Astrocyte (in vitro differentiated cells and primary cell): ENCODE measurements at regions not wholly inside any gene's neighbourhood (a gene's known extent, or its start where the extent isn't known, plus 50 kb on each side); places are given as distances from the start of the nearest gene placed in this dataset.
"Not testable (repeated sequence)": the region's sequence is repeated elsewhere in the genome, so short reads cannot be mapped to it uniquely, and the experiment has no call there.

Source experiments
- DNase-seq: peaks from one replicate; pipeline ENCODE4 v3.0.0-alpha.2; 2010; ENCODE audit warnings: low read depth
- FAIRE-seq: peaks from 2 replicates; lab custom pipeline; 2011; peaks lifted over from hg19 to GRCh38; lab: Jason Lieb, UNC
- H2AFZ ChIP-seq: 2 replicates; pipeline ENCODE4 v1.6.0; 2012; ENCODE audit warnings: low read depth, low read length, inconsistent platforms
- H3K27ac ChIP-seq: 2 replicates; pipeline ENCODE4 v1.5.1; 2011; ENCODE audit warnings: low read depth, low read length, inconsistent platforms
- H3K27me3 ChIP-seq: 2 replicates; pipeline ENCODE4 v1.6.0; 2011; ENCODE audit warnings: low read length, inconsistent platforms; ENCODE audit not compliant: insufficient read depth
- H3K36me3 ChIP-seq: 2 replicates; pipeline ENCODE4 v1.5.1; 2011; ENCODE audit warnings: low read length, inconsistent platforms; ENCODE audit not compliant: insufficient read depth
- H3K4me1 ChIP-seq: 2 replicates; pipeline ENCODE4 v1.5.1; 2011; ENCODE audit warnings: low read length, inconsistent platforms; ENCODE audit not compliant: insufficient read depth
- H3K4me2 ChIP-seq: 2 replicates; pipeline ENCODE4 v1.6.0; 2012; ENCODE audit warnings: low read length, inconsistent platforms
- H3K4me3 ChIP-seq: 2 replicates; pipeline ENCODE4 v1.5.1; 2011; ENCODE audit warnings: low read depth, mild to moderate bottlenecking, low read length, inconsistent platforms; ENCODE audit not compliant: insufficient read depth
- H3K79me2 ChIP-seq: 2 replicates; pipeline ENCODE4 v1.6.0; 2012; ENCODE audit warnings: mild to moderate bottlenecking, low read length, inconsistent platforms; ENCODE audit not compliant: insufficient read depth
- H3K9ac ChIP-seq: 2 replicates; pipeline ENCODE4 v1.6.0; 2012; ENCODE audit warnings: mild to moderate bottlenecking, low read length, inconsistent platforms
- H3K9me3 ChIP-seq: 2 replicates; pipeline ENCODE4 v1.5.1; 2012; ENCODE audit warnings: low read depth, mild to moderate bottlenecking, low read length, inconsistent platforms; ENCODE audit not compliant: insufficient read depth
- H4K20me1 ChIP-seq: 2 replicates; pipeline ENCODE4 v1.6.0; 2012; ENCODE audit warnings: low read length, inconsistent platforms; ENCODE audit not compliant: insufficient read depth
- H3K27ac Mint-ChIP-seq: one replicate; pipeline ENCODE4 v1.8.0; 2021; ENCODE audit warnings: mild to moderate bottlenecking, mixed read lengths; ENCODE audit not compliant: unreplicated experiment
- H3K27me3 Mint-ChIP-seq: one replicate; pipeline ENCODE4 v1.8.0; 2021; ENCODE audit warnings: low read depth, mixed read lengths; ENCODE audit not compliant: unreplicated experiment
- H3K36me3 Mint-ChIP-seq: one replicate; pipeline ENCODE4 v1.8.0; 2021; ENCODE audit warnings: low read depth, mixed read lengths; ENCODE audit not compliant: unreplicated experiment
- H3K4me1 Mint-ChIP-seq: one replicate; pipeline ENCODE4 v1.8.0; 2021; ENCODE audit warnings: low read depth, mixed read lengths; ENCODE audit not compliant: unreplicated experiment
- H3K4me3 Mint-ChIP-seq: one replicate; pipeline ENCODE4 v1.8.0; 2021; ENCODE audit warnings: mild to moderate bottlenecking, moderate library complexity, mixed read lengths; ENCODE audit not compliant: unreplicated experiment
- H3K9me3 Mint-ChIP-seq: one replicate; pipeline ENCODE4 v1.8.0; 2021; ENCODE audit warnings: mild to moderate bottlenecking, mixed read lengths; ENCODE audit not compliant: unreplicated experiment
- EZH2 ChIP-seq: IDR thresholded peaks from 2 replicates; pipeline ENCODE4 v1.6.1; 2012; ENCODE audit warnings: mild to moderate bottlenecking, low read length, inconsistent platforms; ENCODE audit not compliant: insufficient read depth
- TF ChIP-seq, protein P1 (sequence below): IDR thresholded peaks from 2 replicates; pipeline ENCODE4 v1.5.1; 2011; ENCODE audit warnings: low read depth, mild to moderate bottlenecking, inconsistent platforms, low read length, moderate library complexity; ENCODE audit not compliant: insufficient read depth

DNA sequence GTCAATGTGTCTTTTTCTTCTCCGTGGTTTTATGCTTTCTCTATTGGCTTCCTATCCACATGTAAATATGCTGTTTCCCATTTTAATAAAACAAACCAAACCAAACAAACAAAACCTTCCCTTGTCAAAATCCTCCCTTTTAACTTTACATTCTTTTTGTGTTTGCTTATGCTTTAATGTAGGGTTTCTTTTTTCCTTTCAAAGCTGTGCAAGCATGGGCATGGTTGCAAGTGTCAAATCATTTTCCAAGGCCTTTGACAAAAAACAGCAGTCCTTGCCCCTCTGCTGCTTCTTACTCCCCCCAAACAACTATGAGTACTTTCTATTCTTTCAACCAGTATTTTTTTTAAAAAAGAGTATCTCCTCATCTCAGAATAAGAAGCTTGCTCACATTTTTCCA lies 66.0 kb upstream of the ACYP2 start:
- no peak for TF ChIP-seq EZH2
- TF ChIP-seq, protein P1, sequence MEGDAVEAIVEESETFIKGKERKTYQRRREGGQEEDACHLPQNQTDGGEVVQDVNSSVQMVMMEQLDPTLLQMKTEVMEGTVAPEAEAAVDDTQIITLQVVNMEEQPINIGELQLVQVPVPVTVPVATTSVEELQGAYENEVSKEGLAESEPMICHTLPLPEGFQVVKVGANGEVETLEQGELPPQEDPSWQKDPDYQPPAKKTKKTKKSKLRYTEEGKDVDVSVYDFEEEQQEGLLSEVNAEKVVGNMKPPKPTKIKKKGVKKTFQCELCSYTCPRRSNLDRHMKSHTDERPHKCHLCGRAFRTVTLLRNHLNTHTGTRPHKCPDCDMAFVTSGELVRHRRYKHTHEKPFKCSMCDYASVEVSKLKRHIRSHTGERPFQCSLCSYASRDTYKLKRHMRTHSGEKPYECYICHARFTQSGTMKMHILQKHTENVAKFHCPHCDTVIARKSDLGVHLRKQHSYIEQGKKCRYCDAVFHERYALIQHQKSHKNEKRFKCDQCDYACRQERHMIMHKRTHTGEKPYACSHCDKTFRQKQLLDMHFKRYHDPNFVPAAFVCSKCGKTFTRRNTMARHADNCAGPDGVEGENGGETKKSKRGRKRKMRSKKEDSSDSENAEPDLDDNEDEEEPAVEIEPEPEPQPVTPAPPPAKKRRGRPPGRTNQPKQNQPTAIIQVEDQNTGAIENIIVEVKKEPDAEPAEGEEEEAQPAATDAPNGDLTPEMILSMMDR: no peak
- H3K36me3 ChIP-seq: no peaks in the 10 kb centered on the region
- no peaks in the 10 kb centered on the region for H3K27me3 ChIP-seq
- no peaks in the 10 kb centered on the region for H3K79me2 ChIP-seq
- Mint-ChIP-seq H3K27me3 (no peaks in the 10 kb centered on the region), H3K36me3 (peaks cover 5% of the 10 kb centered on the region), H3K4me1 (peaks cover 8% of the 10 kb centered on the region), H3K27ac (no peak overlapping the region), H3K9me3 (peaks cover 5% of the 10 kb centered on the region), H3K4me3 (no peak overlapping the region)
- H3K4me1 ChIP-seq: peaks cover 10% of the 10 kb centered on the region
- no peak for FAIRE-seq
- no peaks in the 10 kb centered on the region for H4K20me1 ChIP-seq
- H2AFZ ChIP-seq: no peak overlapping the region
- no peak overlapping the region for H3K4me3 ChIP-seq
- no peak overlapping the region for H3K9ac ChIP-seq
- H3K9me3 ChIP-seq: no peaks in the 10 kb centered on the region
- DNase-seq: no peak
- H3K4me2 ChIP-seq: no peak overlapping the region
- H3K27ac ChIP-seq: no peak overlapping the region

DNA sequence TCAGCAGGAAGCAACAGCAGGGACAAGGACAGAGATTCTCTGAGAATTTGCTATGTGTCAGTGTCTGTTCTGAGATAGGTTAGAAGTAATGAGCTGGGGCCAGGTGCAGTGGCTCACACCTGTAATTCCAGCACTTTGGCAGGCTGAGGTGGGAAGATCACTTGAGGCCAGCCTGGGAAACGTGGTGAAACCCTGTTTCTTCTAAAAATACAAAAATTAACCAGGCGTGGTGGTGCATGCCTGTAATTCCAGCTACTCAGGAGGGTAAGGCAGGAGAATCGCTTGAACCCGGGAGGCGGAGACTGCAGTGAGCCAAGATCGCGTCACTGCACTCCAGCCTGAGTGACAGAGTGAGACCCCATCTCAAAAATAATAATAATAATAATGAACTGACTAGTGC lies 66.5 kb upstream of the ACYP2 start:
- not testable (repeated sequence) for H3K27ac ChIP-seq, H3K27me3 ChIP-seq, FAIRE-seq, H3K4me1 ChIP-seq, H3K9ac ChIP-seq, H3K79me2 ChIP-seq, H3K9me3 Mint-ChIP-seq, H3K4me3 ChIP-seq, H3K9me3 ChIP-seq, H4K20me1 ChIP-seq, H3K36me3 Mint-ChIP-seq, H3K4me2 ChIP-seq, H3K36me3 ChIP-seq, H3K27me3 Mint-ChIP-seq, H3K4me1 Mint-ChIP-seq, DNase-seq, H3K27ac Mint-ChIP-seq, H3K4me3 Mint-ChIP-seq, H2AFZ ChIP-seq

DNA sequence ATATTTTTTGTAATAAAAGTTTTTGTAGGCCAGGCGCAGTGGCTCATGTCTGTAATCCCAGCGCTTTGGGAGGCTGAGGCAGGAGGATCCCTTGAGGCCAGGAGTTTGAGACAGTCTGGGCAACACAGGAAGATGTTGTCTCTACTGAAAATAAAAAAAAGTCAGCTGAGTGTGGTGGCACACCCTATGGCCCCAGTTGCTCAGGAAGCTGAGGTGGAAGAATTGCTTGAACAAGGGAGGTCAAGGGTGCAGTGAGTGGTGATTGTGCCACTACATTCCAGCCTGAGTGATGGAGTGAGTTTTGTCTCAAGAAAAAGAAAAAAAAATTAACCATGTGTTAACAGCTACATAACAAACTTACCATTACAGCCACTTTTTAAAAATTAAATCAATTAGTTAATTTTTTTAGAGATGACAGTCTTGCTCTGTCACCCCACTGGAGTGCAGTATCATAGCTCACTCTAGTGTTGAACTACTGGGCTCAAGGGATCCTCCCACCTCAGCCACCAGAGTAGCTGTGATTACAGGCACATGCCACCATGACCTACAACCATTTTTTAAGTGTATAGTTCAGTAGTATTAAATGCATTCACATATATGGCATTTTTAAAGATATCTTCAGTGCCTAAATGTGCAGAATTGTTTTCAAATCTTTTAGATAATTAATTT lies 67.2 kb upstream of the ACYP2 start:
- Mint-ChIP-seq H3K27ac (no peak overlapping the region), H3K27me3 (no peaks in the 10 kb centered on the region), H3K9me3 (peaks cover 5% of the 10 kb centered on the region), H3K36me3 (peaks cover 5% of the 10 kb centered on the region), H3K4me1 (peaks cover 8% of the 10 kb centered on the region), H3K4me3 (no peak overlapping the region)
- no peak overlapping the region for H3K9ac ChIP-seq
- H3K36me3 ChIP-seq: no peaks in the 10 kb centered on the region
- H3K9me3 ChIP-seq: no peaks in the 10 kb centered on the region
- H3K4me2 ChIP-seq: no peak overlapping the region
- no peak overlapping the region for H3K4me3 ChIP-seq
- peaks cover 10% of the 10 kb centered on the region for H3K4me1 ChIP-seq
- no peak overlapping the region for H3K27ac ChIP-seq
- FAIRE-seq (no peak), DNase-seq (no peak)
- H3K27me3 ChIP-seq: no peaks in the 10 kb centered on the region
- H2AFZ ChIP-seq: no peak overlapping the region
- H4K20me1 ChIP-seq: no peaks in the 10 kb centered on the region
- H3K79me2 ChIP-seq: no peaks in the 10 kb centered on the region
- TF ChIP-seq EZH2: no peak
- TF ChIP-seq, protein P1: no peak
